HL-60 (cell line): ENCODE measurements at regions not wholly inside any gene's neighbourhood (a gene's known extent, or its start where the extent isn't known, plus 50 kb on each side); places are given as distances from the start of the nearest gene placed in this dataset.
A peak's percentile ranks its signal among the peaks of the same experiment; 100 is the strongest.

Experiments used
- DNase-seq, 2 experiments: peaks; one replicate each; pipeline ENCODE4 v3.0.0-alpha.2; 2010 to 2020; ENCODE audit warnings: low read depth in 1 of 2, low spot score in 1 of 2
- H3K27ac ChIP-seq: fragments of 250-450 bp; sonication (Bioruptor Pico); replicated peaks from 2 replicates; pipeline ENCODE4 v1.5.1; 2020; ENCODE audit warnings: mild to moderate bottlenecking, moderate library complexity
- H3K27me3 ChIP-seq: fragments of 250-450 bp; sonication (Bioruptor Pico); 2 replicates; pipeline ENCODE4 v1.5.1; 2021; ENCODE audit warnings: mild to moderate bottlenecking, moderate library complexity; ENCODE audit not compliant: insufficient read depth, poor library complexity, severe bottlenecking
- H3K4me3 ChIP-seq: replicated peaks from 2 replicates; pipeline ENCODE4 v1.5.1; 2011; ENCODE audit warnings: mild to moderate bottlenecking, control low read depth, low read length; ENCODE audit not compliant: insufficient read depth
- GABPA ChIP-seq: IDR thresholded peaks from 2 replicates; pipeline ENCODE4 v1.6.1; 2012; ENCODE audit warnings: low read depth
- POLR2AphosphoS5 ChIP-seq: IDR thresholded peaks from 2 replicates; pipeline ENCODE4 v1.6.1; 2012; ENCODE audit warnings: low read depth
- REST ChIP-seq: IDR thresholded peaks from 2 replicates; pipeline ENCODE4 v1.6.1; 2012; ENCODE audit warnings: low read depth; ENCODE audit not compliant: insufficient replicate concordance
- SPI1 ChIP-seq: IDR thresholded peaks from 2 replicates; pipeline ENCODE4 v1.6.1; 2012; ENCODE audit warnings: low read depth, mild to moderate bottlenecking, borderline replicate concordance
- TF ChIP-seq, protein P1 (sequence below): IDR thresholded peaks from one replicate; pipeline ENCODE4 v1.5.1; 2011; ENCODE audit warnings: low read length, control low read depth, inconsistent platforms; ENCODE audit not compliant: insufficient read depth

DNA sequence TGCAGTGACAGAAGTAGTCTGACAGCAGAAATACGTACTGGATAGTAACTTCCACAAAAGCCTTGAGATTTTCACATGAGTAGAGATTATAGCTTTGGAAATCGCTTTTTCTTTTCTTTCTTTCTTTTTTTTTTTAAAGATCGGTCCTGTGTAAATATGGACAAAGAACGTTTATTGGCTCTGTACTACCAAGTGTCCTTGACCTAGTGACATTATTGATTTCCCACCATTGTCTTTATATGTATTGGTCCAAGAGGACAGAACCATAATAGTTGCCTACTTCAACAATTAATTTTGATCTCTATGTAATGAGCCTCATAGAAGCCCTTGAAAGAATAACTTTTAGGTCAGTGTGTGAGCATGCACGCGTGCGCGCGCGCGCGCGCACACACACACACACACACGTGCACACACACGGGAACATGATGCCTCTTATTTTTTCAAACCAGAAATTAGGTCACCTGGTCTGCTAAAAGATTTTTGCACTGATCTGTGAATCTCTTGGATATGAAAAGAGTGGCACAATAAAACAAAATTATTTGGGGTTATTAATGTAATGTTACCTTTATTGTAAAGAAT lies 516.8 kb downstream of the PSAT1 start:
- no peak for DNase-seq
- H3K27me3 ChIP-seq: no peaks in the 10 kb centered on the region
- no peak overlapping the region for H3K4me3 ChIP-seq
- TF ChIP-seq, protein P1, sequence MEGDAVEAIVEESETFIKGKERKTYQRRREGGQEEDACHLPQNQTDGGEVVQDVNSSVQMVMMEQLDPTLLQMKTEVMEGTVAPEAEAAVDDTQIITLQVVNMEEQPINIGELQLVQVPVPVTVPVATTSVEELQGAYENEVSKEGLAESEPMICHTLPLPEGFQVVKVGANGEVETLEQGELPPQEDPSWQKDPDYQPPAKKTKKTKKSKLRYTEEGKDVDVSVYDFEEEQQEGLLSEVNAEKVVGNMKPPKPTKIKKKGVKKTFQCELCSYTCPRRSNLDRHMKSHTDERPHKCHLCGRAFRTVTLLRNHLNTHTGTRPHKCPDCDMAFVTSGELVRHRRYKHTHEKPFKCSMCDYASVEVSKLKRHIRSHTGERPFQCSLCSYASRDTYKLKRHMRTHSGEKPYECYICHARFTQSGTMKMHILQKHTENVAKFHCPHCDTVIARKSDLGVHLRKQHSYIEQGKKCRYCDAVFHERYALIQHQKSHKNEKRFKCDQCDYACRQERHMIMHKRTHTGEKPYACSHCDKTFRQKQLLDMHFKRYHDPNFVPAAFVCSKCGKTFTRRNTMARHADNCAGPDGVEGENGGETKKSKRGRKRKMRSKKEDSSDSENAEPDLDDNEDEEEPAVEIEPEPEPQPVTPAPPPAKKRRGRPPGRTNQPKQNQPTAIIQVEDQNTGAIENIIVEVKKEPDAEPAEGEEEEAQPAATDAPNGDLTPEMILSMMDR: no peak
- no peak for TF ChIP-seq SPI1
- no peak for TF ChIP-seq GABPA
- no peak for TF ChIP-seq REST
- no peak for TF ChIP-seq POLR2AphosphoS5
- H3K27ac ChIP-seq: no peak overlapping the region

DNA sequence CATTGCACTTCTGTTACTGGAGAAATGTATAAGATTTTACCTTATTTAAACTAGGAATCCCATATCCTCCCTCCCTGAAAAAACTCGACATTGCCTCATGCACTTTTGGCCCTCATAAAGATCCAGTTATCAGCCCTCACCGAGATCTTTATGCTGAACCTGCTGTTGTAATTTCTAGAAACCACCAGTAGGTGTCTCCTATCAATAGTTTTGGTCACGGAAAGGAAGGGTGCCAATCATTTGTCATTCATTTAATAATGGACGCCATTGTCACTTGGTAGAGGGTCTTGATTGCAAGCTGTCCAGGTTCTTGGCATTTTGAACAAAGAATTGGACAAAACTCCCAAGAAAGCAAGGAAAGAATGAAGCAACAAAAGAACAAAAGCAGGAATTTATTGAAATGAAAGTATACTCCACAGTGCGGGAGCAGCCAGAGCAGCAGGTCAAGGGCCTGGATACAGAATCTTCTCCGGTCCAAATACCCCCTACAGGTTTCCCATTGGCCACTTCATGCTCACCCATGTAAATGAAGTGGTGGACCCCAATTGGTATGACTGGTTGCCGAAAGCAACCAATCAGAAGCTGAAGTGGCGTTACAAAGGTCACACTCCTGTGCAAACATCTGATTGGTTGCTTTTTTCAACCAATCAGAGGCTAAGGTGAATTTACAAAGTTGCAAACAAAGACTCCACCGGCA lies 524.3 kb downstream of the PSAT1 start:
- Histone ChIP-seq H3K27ac (no peak overlapping the region), H3K4me3 (no peak overlapping the region), H3K27me3 (no peaks in the 10 kb centered on the region)
- DNase-seq: peak; percentile 5 to 22
- TF ChIP-seq, protein P1: peak; percentile 35
- no peak for TF ChIP-seq SPI1

DNA sequence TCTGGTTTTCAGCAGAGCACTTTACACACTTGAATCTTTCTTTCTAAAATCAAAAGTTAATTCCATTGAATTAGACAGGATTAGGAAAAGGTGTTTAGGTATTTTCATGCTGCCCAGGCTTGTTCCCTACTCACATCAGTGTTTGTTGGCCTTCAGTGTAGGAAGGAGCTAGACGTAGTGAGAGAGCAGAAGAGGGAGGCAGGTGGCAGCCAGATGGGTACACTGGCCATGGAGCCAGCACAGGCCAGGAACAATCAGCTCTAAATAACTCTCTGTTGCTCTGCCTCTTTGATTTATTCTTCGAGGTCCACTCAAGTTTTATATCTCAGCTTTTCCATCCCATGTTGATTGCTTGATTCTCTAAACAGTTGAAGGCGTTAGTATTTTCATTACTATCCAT lies 529.6 kb downstream of the PSAT1 start:
- no peak for TF ChIP-seq GABPA
- no peak for TF ChIP-seq SPI1
- no peak for DNase-seq

GRCh38 chr9:78828521-78828920 lies 531.6 kb downstream of the PSAT1 start:
- Histone ChIP-seq H3K27me3 (no peaks in the 10 kb centered on the region), H3K4me3 (no peak overlapping the region), H3K27ac (no peak overlapping the region)
- DNase-seq: no peak
- TF ChIP-seq, protein P1: no peak
- TF ChIP-seq REST: no peak
- no peak for TF ChIP-seq SPI1
- TF ChIP-seq POLR2AphosphoS5: no peak
- TF ChIP-seq GABPA: no peak

More for the DNA sequence above, 529.6 kb downstream of the PSAT1 start:
- H3K27ac ChIP-seq: no peak overlapping the region
- H3K27me3 ChIP-seq: no peaks in the 10 kb centered on the region
- no peak overlapping the region for H3K4me3 ChIP-seq
